ENCODE measurements at regions not wholly inside any gene's neighbourhood (a gene's known extent, or its start where the extent isn't known, plus 50 kb on each side); places are given as distances from the start of the nearest gene placed in this dataset.

DNA sequence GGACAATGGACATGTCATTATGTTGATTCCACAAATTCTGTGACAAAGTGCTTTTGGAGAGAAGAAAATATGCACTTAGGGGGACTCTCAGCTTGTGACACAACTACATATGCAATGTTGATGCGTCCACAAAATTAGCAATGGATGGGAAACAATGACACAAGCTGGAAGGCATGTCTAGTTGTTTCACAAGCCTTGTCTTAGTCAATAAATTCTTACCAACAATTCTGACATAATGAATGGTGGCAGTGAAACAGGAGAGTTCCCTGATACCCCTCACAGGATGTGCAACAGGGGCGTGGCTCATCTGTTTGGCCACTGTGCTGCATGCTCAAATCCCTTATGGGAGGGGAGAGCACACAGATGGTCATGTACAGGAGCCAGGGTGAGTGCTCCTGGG lies 347.2 kb upstream of the DLGAP1 start:
- TF ChIP-seq CTCF (IDR thresholded peaks at IDR 0.05; ENCODE audit: low read depth, low read length, missing control alignments): no peak
- no peak for DNase-seq (ENCODE audit: extremely low read depth, low read depth)
- no peak overlapping the region for H3K4me3 ChIP-seq (replicated peaks; ENCODE audit: low read depth, low read length)

DNA sequence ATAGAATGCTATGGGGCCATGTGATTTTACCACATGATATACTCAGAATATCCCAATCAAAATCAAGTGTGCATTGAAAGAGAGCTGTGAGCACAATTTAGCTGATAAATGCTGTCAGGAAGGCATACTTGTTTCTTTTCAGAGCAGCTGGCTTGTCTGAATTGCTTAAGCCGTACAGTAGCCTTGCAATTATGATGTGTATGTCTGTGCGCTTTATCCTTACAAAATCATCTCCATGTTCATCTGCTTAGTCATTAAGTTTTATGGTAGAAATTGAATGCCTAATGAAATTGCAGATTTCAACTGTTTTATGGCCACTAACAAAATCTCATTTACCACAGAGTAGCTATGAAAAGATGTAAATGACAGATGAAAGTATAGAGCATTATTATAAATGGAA lies 346.0 kb upstream of the DLGAP1 start:
- H3K4me3 ChIP-seq (replicated peaks; ENCODE audit: low read depth, low read length): no peak overlapping the region
- TF ChIP-seq CTCF (IDR thresholded peaks at IDR 0.05; ENCODE audit: low read depth, low read length, missing control alignments): no peak
- DNase-seq (ENCODE audit: extremely low read depth, low read depth): no peak

GRCh38 chr18:4797002-4797685 lies 342.0 kb upstream of the DLGAP1 start:
- no peak for TF ChIP-seq CTCF (IDR thresholded peaks at IDR 0.05; ENCODE audit: low read depth, low read length, missing control alignments)
- no peak for DNase-seq (ENCODE audit: extremely low read depth, low read depth)
- H3K4me3 ChIP-seq (replicated peaks; ENCODE audit: low read depth, low read length): no peak overlapping the region

GRCh38 chr18:4789506-4789905 lies 334.4 kb upstream of the DLGAP1 start:
- H3K4me3 ChIP-seq (replicated peaks; ENCODE audit: low read depth, low read length): no peak overlapping the region
- no peak for TF ChIP-seq CTCF (IDR thresholded peaks at IDR 0.05; ENCODE audit: low read depth, low read length, missing control alignments)
- no peak for DNase-seq (ENCODE audit: extremely low read depth, low read depth)

DNA sequence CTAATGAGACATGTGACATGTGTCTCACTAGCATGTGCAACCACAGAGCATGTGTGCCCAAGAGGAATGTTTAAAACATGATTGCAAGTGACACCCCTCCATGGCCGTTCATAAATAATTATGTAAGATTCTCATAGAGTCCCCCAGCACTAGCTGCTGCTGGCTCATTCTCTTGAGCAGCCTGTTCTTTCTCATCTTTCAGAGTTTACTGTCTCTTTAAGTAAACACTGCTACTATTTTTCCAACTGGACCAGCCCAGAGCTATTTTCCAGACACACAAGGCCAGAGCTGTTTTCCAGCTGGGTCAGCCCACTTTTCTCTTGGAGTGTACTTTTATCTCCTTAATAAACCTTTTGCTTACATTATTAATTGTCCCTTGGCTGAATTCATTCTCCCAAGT lies 326.8 kb upstream of the DLGAP1 start:
- no peak for TF ChIP-seq CTCF (IDR thresholded peaks at IDR 0.05; ENCODE audit: low read depth, low read length, missing control alignments)
- DNase-seq (ENCODE audit: extremely low read depth, low read depth): no peak
- H3K4me3 ChIP-seq (replicated peaks; ENCODE audit: low read depth, low read length): no peak overlapping the region

GRCh38 chr18:4765401-4765800 lies 310.3 kb upstream of the DLGAP1 start:
- H3K4me3 ChIP-seq (replicated peaks; ENCODE audit: low read depth, low read length): no peak overlapping the region
- no peak for DNase-seq (ENCODE audit: extremely low read depth, low read depth)
- no peak for TF ChIP-seq CTCF (IDR thresholded peaks at IDR 0.05; ENCODE audit: low read depth, low read length, missing control alignments)

- H3K4me3 ChIP-seq (replicated peaks; ENCODE audit: low read depth, low read length): no peak overlapping the region
- TF ChIP-seq CTCF (IDR thresholded peaks at IDR 0.05; ENCODE audit: low read depth, low read length, missing control alignments): no peak
- DNase-seq (ENCODE audit: extremely low read depth, low read depth): no peak
These were observed 307.2 kb upstream of the DLGAP1 start for GRCh38 chr18:4762330-4762729.
